SK-N-MC (cell line): ENCODE measurements at regions not wholly inside any gene's neighbourhood (a gene's known extent, or its start where the extent isn't known, plus 50 kb on each side); places are given as distances from the start of the nearest gene placed in this dataset.

Experiments used
- DNase-seq: peaks from one replicate; pipeline ENCODE4 v3.0.0-alpha.2; 2011; ENCODE audit warnings: low read depth, low spot score
- H3K27ac ChIP-seq: fragments of 200-600 bp; sonication (generic); 2 replicates; pipeline ENCODE4 v1.5.1; 2016; ENCODE audit warnings: mixed run types
- H3K36me3 ChIP-seq: fragments of 200-600 bp; sonication (generic); 2 replicates; pipeline ENCODE4 v1.6.1; 2017; ENCODE audit warnings: antibody characterized with exemption, low read length, mixed read lengths; ENCODE audit not compliant: insufficient read depth
- H3K4me3 ChIP-seq: fragments of 200-600 bp; sonication (generic); 2 replicates; pipeline ENCODE4 v1.5.1; 2016
- H3K9ac ChIP-seq: fragments of 200-600 bp; sonication (generic); 2 replicates; pipeline ENCODE4 v1.8.0; 2017; ENCODE audit warnings: mixed run types, mixed read lengths; ENCODE audit not compliant: insufficient read length
- H3K9me3 ChIP-seq: fragments of 200-600 bp; sonication (generic); 2 replicates; pipeline ENCODE4 v1.6.1; 2017; ENCODE audit warnings: low read depth, mild to moderate bottlenecking, antibody characterized with exemption, low read length, moderate library complexity, mixed read lengths
- EZH2 ChIP-seq: fragments of 200-600 bp; sonication (generic); IDR thresholded peaks from one replicate; pipeline ENCODE4 v1.6.1; 2017; ENCODE audit warnings: antibody characterized with exemption
- FOXP2 ChIP-seq: optimal IDR thresholded peaks from 2 replicates; pipeline ENCODE3; 2011; ENCODE audit warnings: mild to moderate bottlenecking, moderate library complexity; ENCODE audit not compliant: insufficient read depth; ENCODE audit errors: extremely low read length, control extremely low read depth
- POLR2AphosphoS5 ChIP-seq: IDR thresholded peaks from 2 replicates; pipeline ENCODE4 v1.6.1; 2012; ENCODE audit warnings: mild to moderate bottlenecking, low read depth, low read length, borderline replicate concordance

GRCh38 chr6:14505401-14505800 is 387.8 kb downstream of the CD83 start:
- TF ChIP-seq EZH2 (no peak), POLR2AphosphoS5 (no peak), FOXP2 (no peak)
- Histone ChIP-seq H3K36me3 (no peaks in the 10 kb centered on the region), H3K9ac (no peak overlapping the region), H3K4me3 (no peak overlapping the region), H3K27ac (no peak overlapping the region), H3K9me3 (no peaks in the 10 kb centered on the region)
- DNase-seq = no peak

- no peak overlapping the region for H3K4me3 ChIP-seq
- TF ChIP-seq EZH2 (no peak), POLR2AphosphoS5 (no peak), FOXP2 (no peak)
- H3K9me3 ChIP-seq = no peaks in the 10 kb centered on the region
- no peak for DNase-seq
- H3K9ac ChIP-seq = no peak overlapping the region
- H3K36me3 ChIP-seq = no peaks in the 10 kb centered on the region
- H3K27ac ChIP-seq = no peak overlapping the region
Observed at GRCh38 chr6:14506656-14507246, 389.2 kb downstream of the CD83 start.

GRCh38 chr6:14509120-14509519 is 391.5 kb downstream of the CD83 start:
- Histone ChIP-seq H3K36me3 (no peaks in the 10 kb centered on the region), H3K27ac (no peak overlapping the region), H3K9me3 (no peaks in the 10 kb centered on the region), H3K4me3 (no peak overlapping the region), H3K9ac (no peak overlapping the region)
- DNase-seq = no peak
- TF ChIP-seq EZH2 (no peak), FOXP2 (no peak), POLR2AphosphoS5 (no peak)

- no peaks in the 10 kb centered on the region for H3K9me3 ChIP-seq
- no peak overlapping the region for H3K9ac ChIP-seq
- DNase-seq = no peak
- H3K36me3 ChIP-seq = no peaks in the 10 kb centered on the region
- H3K27ac ChIP-seq = no peak overlapping the region
- H3K4me3 ChIP-seq = no peak overlapping the region
- TF ChIP-seq EZH2 (no peak), FOXP2 (no peak), POLR2AphosphoS5 (no peak)
Observed at GRCh38 chr6:14510038-14510437, 392.5 kb downstream of the CD83 start.

GRCh38 chr6:14511061-14511586 is 393.6 kb downstream of the CD83 start:
- no peak for DNase-seq

GRCh38 chr6:14512246-14512645 is 394.7 kb downstream of the CD83 start:
- TF ChIP-seq POLR2AphosphoS5 (no peak), FOXP2 (no peak), EZH2 (no peak)
- no peak overlapping the region for H3K27ac ChIP-seq
- DNase-seq = no peak

More at GRCh38 chr6:14511061-14511586, 393.6 kb downstream of the CD83 start:
- Histone ChIP-seq H3K4me3 (no peak overlapping the region), H3K36me3 (no peaks in the 10 kb centered on the region), H3K9me3 (no peaks in the 10 kb centered on the region), H3K27ac (no peak overlapping the region), H3K9ac (no peak overlapping the region)
- TF ChIP-seq EZH2 = no peak

GRCh38 chr6:14513496-14514393 is 396.2 kb downstream of the CD83 start:
- no peak for DNase-seq
- Histone ChIP-seq H3K27ac (peak overlapping the region; percentile 48; the same call in 1 of the 2 replicates), H3K4me3 (no peak overlapping the region), H3K9me3 (no peaks in the 10 kb centered on the region), H3K36me3 (no peaks in the 10 kb centered on the region), H3K9ac (no peak overlapping the region)
- TF ChIP-seq EZH2 = no peak
- no peak for TF ChIP-seq FOXP2
- no peak for TF ChIP-seq POLR2AphosphoS5

More at GRCh38 chr6:14512246-14512645, 394.7 kb downstream of the CD83 start:
- Histone ChIP-seq H3K4me3 (no peak overlapping the region), H3K36me3 (no peaks in the 10 kb centered on the region), H3K9me3 (no peaks in the 10 kb centered on the region), H3K9ac (no peak overlapping the region)

- peak overlapping the region; percentile 1; the same call in 1 of the 2 replicates for H3K4me3 ChIP-seq
- no peak overlapping the region for H3K9ac ChIP-seq
- no peak for DNase-seq
- peak overlapping the region; percentile 84; the same call in 1 of the 2 replicates for H3K27ac ChIP-seq
- TF ChIP-seq EZH2 (no peak), POLR2AphosphoS5 (no peak)
- H3K9me3 ChIP-seq = no peaks in the 10 kb centered on the region
- H3K36me3 ChIP-seq = no peaks in the 10 kb centered on the region
Observed at GRCh38 chr6:14516956-14517355, 399.4 kb downstream of the CD83 start.
